Endothelial cell of umbilical vein (primary cell): ENCODE measurements at regions not wholly inside any gene's neighbourhood (a gene's known extent, or its start where the extent isn't known, plus 50 kb on each side); places are given as distances from the start of the nearest gene placed in this dataset.

Source experiments
- EZH2 ChIP-seq: IDR thresholded peaks from 2 replicates; pipeline ENCODE4 v1.6.1; 2012; ENCODE audit warnings: borderline replicate concordance, low read depth, mild to moderate bottlenecking, moderate library complexity, low read length, inconsistent platforms; ENCODE audit not compliant: severe bottlenecking
- JUN ChIP-seq: IDR thresholded peaks from 2 replicates; pipeline ENCODE4 v1.6.1; 2011; ENCODE audit warnings: borderline replicate concordance, low read depth; ENCODE audit not compliant: insufficient read length, insufficient read depth
- MYC ChIP-seq: IDR thresholded peaks from one replicate; pipeline ENCODE4 v1.6.1; 2011; ENCODE audit warnings: mild to moderate bottlenecking, low read depth, low read length
- POLR2A ChIP-seq: IDR thresholded peaks from 2 replicates; pipeline ENCODE4 v1.6.1; 2012; ENCODE audit warnings: low read depth, mild to moderate bottlenecking, control low read depth, low read length
- POLR2AphosphoS5 ChIP-seq: IDR thresholded peaks from 2 replicates; pipeline ENCODE4 v1.6.1; 2012; ENCODE audit warnings: low read depth, mild to moderate bottlenecking, control low read depth, low read length, moderate library complexity; ENCODE audit not compliant: insufficient read depth
- TF ChIP-seq, protein P1 (sequence below), 2 donors: IDR thresholded peaks; 1 replicate in 1 of 2; 2 replicates in 1 of 2; pipeline ENCODE4 v1.5.1; 2011; ENCODE audit warnings: low read length in 2 of 2, mild to moderate bottlenecking in 2 of 2, moderate library complexity in 2 of 2, control low read depth in 1 of 2, inconsistent platforms in 1 of 2, low read depth in 1 of 2; ENCODE audit not compliant: insufficient read depth in 1 of 2; ENCODE audit errors: extremely low read depth in 1 of 2

GRCh38 chr2:114157057-114157385 lies 267.1 kb downstream of the ACTR3 start:
- TF ChIP-seq, protein P1, sequence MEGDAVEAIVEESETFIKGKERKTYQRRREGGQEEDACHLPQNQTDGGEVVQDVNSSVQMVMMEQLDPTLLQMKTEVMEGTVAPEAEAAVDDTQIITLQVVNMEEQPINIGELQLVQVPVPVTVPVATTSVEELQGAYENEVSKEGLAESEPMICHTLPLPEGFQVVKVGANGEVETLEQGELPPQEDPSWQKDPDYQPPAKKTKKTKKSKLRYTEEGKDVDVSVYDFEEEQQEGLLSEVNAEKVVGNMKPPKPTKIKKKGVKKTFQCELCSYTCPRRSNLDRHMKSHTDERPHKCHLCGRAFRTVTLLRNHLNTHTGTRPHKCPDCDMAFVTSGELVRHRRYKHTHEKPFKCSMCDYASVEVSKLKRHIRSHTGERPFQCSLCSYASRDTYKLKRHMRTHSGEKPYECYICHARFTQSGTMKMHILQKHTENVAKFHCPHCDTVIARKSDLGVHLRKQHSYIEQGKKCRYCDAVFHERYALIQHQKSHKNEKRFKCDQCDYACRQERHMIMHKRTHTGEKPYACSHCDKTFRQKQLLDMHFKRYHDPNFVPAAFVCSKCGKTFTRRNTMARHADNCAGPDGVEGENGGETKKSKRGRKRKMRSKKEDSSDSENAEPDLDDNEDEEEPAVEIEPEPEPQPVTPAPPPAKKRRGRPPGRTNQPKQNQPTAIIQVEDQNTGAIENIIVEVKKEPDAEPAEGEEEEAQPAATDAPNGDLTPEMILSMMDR (IDR thresholded peaks at IDR 0.05; ENCODE audit: extremely low read depth in 1 of 2, insufficient read depth in 1 of 2, low read depth in 1 of 2, low read length in 2 of 2) = no peak
- TF ChIP-seq POLR2A (no peak), POLR2AphosphoS5 (no peak), EZH2 (no peak), JUN (no peak), MYC (no peak)
